ENCODE measurements at regions not wholly inside any gene's neighbourhood (a gene's known extent, or its start where the extent isn't known, plus 50 kb on each side); places are given as distances from the start of the nearest gene placed in this dataset.
A peak's percentile ranks its signal among the peaks of the same experiment; 100 is the strongest.

- Histone ChIP-seq H3K4me1 (ENCODE audit: control insufficient read depth, insufficient read depth, low read length) (peaks cover 7% of the 10 kb centered on the region), H3K27me3 (ENCODE audit: control insufficient read depth, insufficient read depth, low read length) (peaks cover 16% of the 10 kb centered on the region), H3K9me3 (ENCODE audit: control insufficient read depth, low read depth, low read length) (no peaks in the 10 kb centered on the region), H3K4me3 (ENCODE audit: low read length) (no peak overlapping the region), H3K36me3 (ENCODE audit: control insufficient read depth, insufficient read depth, low read length) (no peaks in the 10 kb centered on the region), H3K27ac (ENCODE audit: low read length) (no peak overlapping the region)
- DNase-seq = no peak
- WGBS (ENCODE audit: insufficient coverage, low lambda C conversion rate) = 38% methylated on average over 1 of the region's 1 CpG
Measured at GRCh38 chr6:28585335-28585734, 59.7 kb downstream of the GPX5 start.

DNA sequence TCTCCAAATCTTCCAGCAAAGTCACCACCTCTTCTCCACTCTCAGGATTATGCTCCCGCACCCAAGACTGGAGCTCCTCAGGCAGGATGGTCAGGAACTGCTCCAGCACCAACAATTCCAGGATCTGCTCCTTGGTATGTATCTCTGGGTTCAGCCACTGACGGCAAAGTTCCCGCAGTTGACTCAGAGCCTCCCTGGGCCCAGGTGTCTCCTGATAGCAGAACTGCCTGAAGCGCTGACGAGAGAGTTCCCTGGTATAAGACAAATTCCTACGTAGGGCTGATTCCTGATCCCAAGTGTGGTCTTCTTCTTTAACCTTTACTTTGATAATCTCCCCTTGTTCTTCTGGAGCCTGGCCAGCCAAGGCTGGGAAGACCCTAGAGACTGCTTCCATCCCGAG is 60.6 kb downstream of the GPX5 start:
- Histone ChIP-seq H3K27me3 (ENCODE audit: control insufficient read depth, insufficient read depth, low read length) (peaks cover 23% of the 10 kb centered on the region), H3K27ac (ENCODE audit: low read length) (peak overlapping the region; percentile 85), H3K4me3 (ENCODE audit: low read length) (peak overlapping the region; percentile 85), H3K4me1 (ENCODE audit: control insufficient read depth, insufficient read depth, low read length) (peaks cover 7% of the 10 kb centered on the region), H3K36me3 (ENCODE audit: control insufficient read depth, insufficient read depth, low read length) (no peaks in the 10 kb centered on the region), H3K9me3 (ENCODE audit: control insufficient read depth, low read depth, low read length) (no peaks in the 10 kb centered on the region)
- DNase-seq = peak; percentile 29 to 65
- WGBS (ENCODE audit: insufficient coverage, low lambda C conversion rate) = no CpG with 5 or more reads among the region's 7 CpGs

- peak overlapping the region; percentile 85 for H3K4me3 ChIP-seq (ENCODE audit: low read length)
- H3K9me3 ChIP-seq (ENCODE audit: control insufficient read depth, low read depth, low read length) = no peaks in the 10 kb centered on the region
- no CpG with 5 or more reads among the region's 42 CpGs for WGBS (ENCODE audit: insufficient coverage, low lambda C conversion rate)
- peak overlapping the region; percentile 85 for H3K27ac ChIP-seq (ENCODE audit: low read length)
- H3K27me3 ChIP-seq (ENCODE audit: control insufficient read depth, insufficient read depth, low read length) = peaks cover 27% of the 10 kb centered on the region
- DNase-seq = peak; percentile 79 to 92
- no peaks in the 10 kb centered on the region for H3K36me3 ChIP-seq (ENCODE audit: control insufficient read depth, insufficient read depth, low read length)
- peaks cover 7% of the 10 kb centered on the region for H3K4me1 ChIP-seq (ENCODE audit: control insufficient read depth, insufficient read depth, low read length)
Measured at GRCh38 chr6:28586962-28587745, 61.5 kb downstream of the GPX5 start.

- Histone ChIP-seq H3K4me1 (ENCODE audit: control insufficient read depth, insufficient read depth, low read length) (peaks cover 7% of the 10 kb centered on the region), H3K36me3 (ENCODE audit: control insufficient read depth, insufficient read depth, low read length) (no peaks in the 10 kb centered on the region), H3K9me3 (ENCODE audit: control insufficient read depth, low read depth, low read length) (no peaks in the 10 kb centered on the region), H3K4me3 (ENCODE audit: low read length) (peak overlapping the region; percentile 85), H3K27ac (ENCODE audit: low read length) (no peak overlapping the region), H3K27me3 (ENCODE audit: control insufficient read depth, insufficient read depth, low read length) (peaks cover 27% of the 10 kb centered on the region)
- 0% methylated on average over 1 of the region's 8 CpGs for WGBS (ENCODE audit: insufficient coverage, low lambda C conversion rate)
- no peak for DNase-seq
Measured at GRCh38 chr6:28587746-28588075, 62.0 kb downstream of the GPX5 start.

GRCh38 chr6:28588666-28589065 is 63.0 kb downstream of the GPX5 start:
- no peaks in the 10 kb centered on the region for H3K9me3 ChIP-seq (ENCODE audit: control insufficient read depth, low read depth, low read length)
- no peak for DNase-seq
- no peak overlapping the region for H3K27ac ChIP-seq (ENCODE audit: low read length)
- no CpG with 5 or more reads among the region's 3 CpGs for WGBS (ENCODE audit: insufficient coverage, low lambda C conversion rate)
- H3K4me1 ChIP-seq (ENCODE audit: control insufficient read depth, insufficient read depth, low read length) = peaks cover 7% of the 10 kb centered on the region
- no peaks in the 10 kb centered on the region for H3K36me3 ChIP-seq (ENCODE audit: control insufficient read depth, insufficient read depth, low read length)
- H3K4me3 ChIP-seq (ENCODE audit: low read length) = no peak overlapping the region
- H3K27me3 ChIP-seq (ENCODE audit: control insufficient read depth, insufficient read depth, low read length) = peaks cover 28% of the 10 kb centered on the region

GRCh38 chr6:28589234-28589956 is 63.7 kb downstream of the GPX5 start:
- Histone ChIP-seq H3K27me3 (ENCODE audit: control insufficient read depth, insufficient read depth, low read length) (peaks cover 29% of the 10 kb centered on the region), H3K9me3 (ENCODE audit: control insufficient read depth, low read depth, low read length) (no peaks in the 10 kb centered on the region), H3K36me3 (ENCODE audit: control insufficient read depth, insufficient read depth, low read length) (no peaks in the 10 kb centered on the region), H3K4me1 (ENCODE audit: control insufficient read depth, insufficient read depth, low read length) (peaks cover 7% of the 10 kb centered on the region), H3K27ac (ENCODE audit: low read length) (no peak overlapping the region), H3K4me3 (ENCODE audit: low read length) (peak overlapping the region; percentile 34)
- WGBS (ENCODE audit: insufficient coverage, low lambda C conversion rate) = 2% methylated on average over 12 of the region's 34 CpGs
- DNase-seq = peak; percentile 79 to 84

DNA sequence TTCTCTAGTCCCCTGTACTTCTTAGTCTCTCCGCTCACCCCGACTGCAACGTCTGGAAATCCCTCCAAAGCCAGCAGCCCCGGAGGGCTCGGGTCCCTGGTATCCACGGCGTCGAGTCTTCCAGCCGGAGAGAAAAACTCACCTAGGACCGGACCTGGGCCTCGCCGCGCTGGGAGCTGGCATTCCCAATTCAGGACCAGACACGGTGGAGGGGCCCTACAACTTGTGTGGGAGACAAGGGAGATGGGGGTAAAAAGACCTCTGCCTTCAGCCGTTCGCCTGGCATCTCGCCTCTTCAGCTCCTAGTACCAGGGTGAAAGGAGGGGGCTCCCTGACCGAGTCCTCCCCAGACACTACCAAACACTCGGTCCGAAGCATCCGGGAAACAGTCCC is 64.3 kb downstream of the GPX5 start:
- H3K27ac ChIP-seq (ENCODE audit: low read length) = no peak overlapping the region
- peaks cover 7% of the 10 kb centered on the region for H3K4me1 ChIP-seq (ENCODE audit: control insufficient read depth, insufficient read depth, low read length)
- peaks cover 29% of the 10 kb centered on the region for H3K27me3 ChIP-seq (ENCODE audit: control insufficient read depth, insufficient read depth, low read length)
- no CpG with 5 or more reads among the region's 21 CpGs for WGBS (ENCODE audit: insufficient coverage, low lambda C conversion rate)
- no peaks in the 10 kb centered on the region for H3K9me3 ChIP-seq (ENCODE audit: control insufficient read depth, low read depth, low read length)
- peak overlapping the region; percentile 34 for H3K4me3 ChIP-seq (ENCODE audit: low read length)
- DNase-seq = no peak
- no peaks in the 10 kb centered on the region for H3K36me3 ChIP-seq (ENCODE audit: control insufficient read depth, insufficient read depth, low read length)

DNA sequence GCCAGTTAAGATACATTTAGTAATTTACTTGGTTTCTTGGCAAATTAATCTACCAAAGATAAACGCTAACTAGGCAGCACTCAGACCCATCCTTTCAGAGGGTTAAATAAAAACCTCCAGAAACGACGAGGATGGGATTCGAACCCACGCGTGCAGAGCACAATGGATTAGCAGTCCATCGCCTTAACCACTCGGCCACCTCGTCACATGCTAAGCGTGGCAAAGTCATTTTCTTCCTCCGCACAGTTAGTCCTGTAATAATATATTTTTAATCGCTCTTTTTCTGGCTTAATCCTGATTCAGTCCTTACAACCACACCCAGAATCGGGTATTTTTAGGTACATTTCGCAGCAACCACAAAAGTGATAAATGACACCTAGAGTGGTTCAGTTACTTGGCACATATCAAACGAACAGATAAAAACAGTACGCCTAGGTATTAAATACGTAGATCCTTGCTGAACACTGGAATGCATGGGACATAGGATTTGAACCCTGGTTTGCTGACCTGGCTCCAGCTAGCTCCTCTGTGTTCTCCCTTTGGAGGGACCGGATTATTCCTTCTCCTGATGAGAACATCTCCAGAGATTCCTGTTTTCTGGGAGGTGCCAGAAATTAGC is 71.6 kb downstream of the GPX5 start:
- Histone ChIP-seq H3K4me1 (ENCODE audit: control insufficient read depth, insufficient read depth, low read length) (no peaks in the 10 kb centered on the region), H3K27me3 (ENCODE audit: control insufficient read depth, insufficient read depth, low read length) (peaks cover 23% of the 10 kb centered on the region), H3K9me3 (ENCODE audit: control insufficient read depth, low read depth, low read length) (no peaks in the 10 kb centered on the region), H3K36me3 (ENCODE audit: control insufficient read depth, insufficient read depth, low read length) (no peaks in the 10 kb centered on the region), H3K27ac (ENCODE audit: low read length) (no peak overlapping the region), H3K4me3 (ENCODE audit: low read length) (no peak overlapping the region)
- peak in 1 of 2 donors; percentile 14 for DNase-seq
- 16% methylated on average over 4 of the region's 18 CpGs for WGBS (ENCODE audit: insufficient coverage, low lambda C conversion rate)

DNA sequence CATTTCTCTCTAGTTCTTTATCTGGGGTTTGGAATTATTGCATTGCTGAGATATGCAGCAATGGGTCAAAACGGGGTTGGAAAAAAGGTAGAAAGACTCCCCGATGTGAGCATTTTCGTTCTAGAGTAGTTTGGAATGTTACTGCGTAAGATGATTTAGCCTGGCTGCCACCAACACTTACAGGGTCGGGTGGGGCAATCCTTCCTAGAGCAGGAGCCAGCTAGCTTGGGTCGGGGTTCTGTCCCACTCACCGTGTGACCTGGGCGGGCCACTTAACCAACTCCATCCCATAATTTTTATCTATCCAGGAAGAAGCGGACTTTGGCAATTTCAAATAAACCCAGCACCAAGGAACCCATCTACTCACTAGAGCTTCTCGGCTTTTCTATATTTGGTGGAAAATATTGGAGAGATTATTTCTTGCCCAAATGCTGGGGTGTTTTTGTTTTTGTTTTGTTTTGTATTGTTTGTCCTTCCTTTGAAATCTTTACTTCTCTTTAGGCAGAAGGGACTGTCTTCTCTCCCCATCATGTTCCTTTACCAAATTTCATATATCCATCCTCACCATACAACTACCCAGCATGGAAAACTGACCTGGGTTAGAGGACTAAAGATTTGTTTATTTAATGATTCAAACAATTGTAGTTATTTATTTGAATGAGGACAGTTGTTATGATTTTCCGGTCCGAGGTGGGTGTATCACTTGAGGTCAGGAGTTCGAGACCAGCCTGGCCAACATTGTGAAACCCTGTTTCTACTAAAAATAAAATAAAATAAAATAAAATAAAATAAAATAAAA is 72.4 kb downstream of the GPX5 start:
- Histone ChIP-seq H3K27ac (ENCODE audit: low read length) (no peak overlapping the region), H3K27me3 (ENCODE audit: control insufficient read depth, insufficient read depth, low read length) (peaks cover 23% of the 10 kb centered on the region), H3K4me3 (ENCODE audit: low read length) (no peak overlapping the region), H3K36me3 (ENCODE audit: control insufficient read depth, insufficient read depth, low read length) (no peaks in the 10 kb centered on the region), H3K9me3 (ENCODE audit: control insufficient read depth, low read depth, low read length) (no peaks in the 10 kb centered on the region), H3K4me1 (ENCODE audit: control insufficient read depth, insufficient read depth, low read length) (no peaks in the 10 kb centered on the region)
- DNase-seq = peak in 1 of 2 donors; percentile 4
- WGBS (ENCODE audit: insufficient coverage, low lambda C conversion rate) = 90% methylated on average over 3 of the region's 13 CpGs
